ENCODE measurements at regions not wholly inside any gene's neighbourhood (a gene's known extent, or its start where the extent isn't known, plus 50 kb on each side); places are given as distances from the start of the nearest gene placed in this dataset.
"Not testable (repeated sequence)": the region's sequence is repeated elsewhere in the genome, so short reads cannot be mapped to it uniquely, and the experiment has no call there.

- no peak for DNase-seq
Observed at GRCh38 chr4:186775902-186776301, 52.2 kb upstream of the FAT1 start.

DNA sequence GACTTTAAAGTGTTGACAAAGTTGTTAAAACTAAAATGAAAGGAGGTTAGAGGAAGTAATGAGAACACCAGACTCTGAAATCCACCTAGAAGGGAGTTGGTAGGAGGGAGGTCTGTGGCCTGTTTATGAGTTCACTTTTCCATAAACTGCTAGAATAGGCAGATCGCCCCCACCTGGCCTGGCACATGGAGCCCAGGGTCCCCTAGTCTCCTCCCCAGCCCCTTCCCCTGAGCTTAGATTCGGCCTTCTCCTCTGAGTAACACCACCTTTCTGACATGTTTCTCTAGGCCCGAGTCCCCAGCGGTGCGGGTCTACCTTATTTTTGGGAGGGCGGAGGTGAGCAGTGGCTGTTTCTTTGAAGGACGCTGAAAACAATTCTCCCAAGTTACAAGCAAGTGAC is 54.5 kb upstream of the FAT1 start:
- no peak for DNase-seq

DNA sequence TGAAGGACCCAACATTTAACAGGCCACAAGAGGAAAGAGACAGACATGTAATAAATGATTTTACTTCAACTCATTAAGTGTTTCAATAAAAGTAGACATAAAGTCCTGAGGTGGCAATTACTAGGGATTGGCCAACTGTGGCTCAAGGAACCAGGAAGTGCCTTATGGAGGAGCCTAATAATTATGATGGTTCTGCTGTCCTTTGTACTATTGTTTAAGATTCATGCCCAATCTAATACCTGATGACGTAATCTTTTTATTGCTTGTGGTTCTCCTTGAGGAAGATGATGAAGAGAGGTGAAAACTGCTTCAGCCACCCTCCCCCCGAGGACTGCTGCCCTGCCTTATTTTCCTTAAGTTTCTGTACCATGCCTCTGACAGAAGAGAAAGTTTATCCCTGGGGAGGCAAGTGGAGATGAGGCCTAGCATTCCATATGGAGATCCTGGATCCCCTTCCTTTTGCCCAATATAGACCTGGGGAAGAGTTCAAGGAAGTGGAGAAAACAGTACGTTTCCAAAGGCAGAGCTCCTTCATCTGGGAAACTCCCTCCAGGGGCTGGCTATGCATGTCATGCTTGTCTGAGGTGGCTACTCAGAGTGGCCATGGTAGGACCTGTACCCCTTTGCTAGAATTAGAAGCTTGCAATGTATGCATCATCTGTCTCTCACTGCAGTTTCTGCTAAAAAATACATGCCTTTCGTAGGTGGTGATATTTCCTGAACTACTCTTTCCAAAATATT is 56.8 kb upstream of the FAT1 start:
- no peak for DNase-seq

GRCh38 chr4:186781032-186781917 is 57.6 kb upstream of the FAT1 start:
- DNase-seq: no peak

DNA sequence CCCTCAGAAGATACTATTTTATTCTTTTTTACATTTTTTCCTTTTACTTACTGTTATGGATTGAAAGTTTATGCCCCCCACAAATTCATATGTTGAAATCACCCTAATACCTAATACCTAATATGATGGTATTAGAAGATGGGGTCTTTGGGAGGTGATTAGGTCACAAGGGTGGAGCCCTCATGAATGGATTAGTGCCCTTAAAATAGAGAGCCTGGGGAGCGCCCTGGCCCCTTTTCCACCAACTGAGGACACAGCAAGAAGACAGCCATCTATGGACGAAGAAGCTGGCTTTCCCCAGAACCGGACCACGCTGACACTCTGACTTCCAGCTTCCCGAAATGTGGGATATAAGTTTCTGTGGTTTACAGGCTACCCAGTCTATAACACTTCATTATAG is 58.6 kb upstream of the FAT1 start:
- no peak for DNase-seq

- no peak for DNase-seq
Observed at GRCh38 chr4:186787536-186787935, 63.9 kb upstream of the FAT1 start.

DNA sequence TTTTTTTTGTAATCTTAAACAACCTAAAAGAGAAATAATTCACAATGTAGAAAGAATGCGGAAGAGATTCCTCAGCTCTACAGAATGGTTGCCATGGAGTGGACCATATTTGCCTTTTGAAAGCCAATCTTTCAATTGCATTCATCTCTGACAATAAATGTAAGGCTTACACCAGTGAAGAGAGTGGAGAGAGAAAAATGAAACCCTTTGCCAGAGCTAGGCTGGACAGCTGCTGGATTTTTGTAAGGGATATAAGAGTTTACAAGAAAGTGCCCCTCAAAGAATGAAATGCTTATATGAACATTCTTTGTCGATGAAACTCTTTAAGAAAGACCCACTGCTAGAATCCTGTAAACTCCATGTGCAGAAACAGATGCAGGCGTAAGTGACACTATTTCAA is 66.0 kb upstream of the FAT1 start:
- DNase-seq: no peak

DNA sequence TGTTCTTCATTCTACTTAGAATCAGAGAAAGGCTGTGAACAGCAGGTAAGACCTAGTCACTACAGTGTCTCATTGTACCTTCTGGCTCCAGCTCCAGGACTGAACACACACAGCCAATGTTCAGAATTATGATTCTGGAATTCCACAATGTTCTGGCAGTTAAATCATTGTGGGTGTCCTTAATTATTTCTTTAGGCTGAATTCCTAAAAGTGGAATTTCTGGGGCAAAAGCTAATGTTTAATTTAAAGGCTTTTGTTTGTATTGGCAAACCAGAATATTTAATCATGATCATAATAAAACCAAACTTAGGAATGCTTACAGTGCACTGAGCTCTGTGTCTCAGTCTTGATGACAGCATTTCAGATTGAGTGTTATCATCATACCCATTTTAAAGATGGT is 67.0 kb upstream of the FAT1 start:
- no peak for DNase-seq

DNA sequence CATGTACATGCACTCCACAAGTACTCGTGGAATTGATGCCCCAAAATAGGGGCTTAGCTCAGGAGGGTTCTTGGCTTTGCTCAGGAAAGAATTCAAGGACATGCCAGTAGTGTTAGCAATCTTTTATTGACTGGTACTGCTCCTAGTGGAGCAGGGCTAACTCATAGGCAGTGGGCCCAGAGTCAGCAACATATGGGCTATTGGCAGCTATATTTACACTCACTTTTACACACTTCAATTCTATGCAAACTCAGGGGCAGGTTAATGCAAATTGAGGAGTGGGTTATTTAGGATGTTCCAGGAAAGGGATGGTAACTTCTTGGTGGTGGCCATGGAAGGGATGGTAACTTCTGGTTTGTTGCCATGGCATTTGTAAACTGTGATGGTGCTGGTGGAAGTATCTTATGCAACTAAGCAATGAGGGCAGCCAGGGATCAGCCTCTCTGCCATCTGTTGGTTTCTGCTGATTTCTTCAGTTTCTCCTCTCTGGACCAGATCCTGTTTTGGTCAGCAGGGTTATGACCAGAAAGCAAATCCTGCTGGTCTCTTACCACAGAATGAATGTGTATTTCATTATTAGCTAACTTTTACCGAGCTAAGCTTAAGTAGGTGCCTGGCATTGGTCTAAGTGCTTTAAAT is 69.2 kb upstream of the FAT1 start:
- DNase-seq: no peak

- no peak for DNase-seq
Observed at GRCh38 chr4:186798951-186799659, 75.4 kb upstream of the FAT1 start.

- DNase-seq: no peak
Observed at GRCh38 chr4:186805020-186805820, 81.6 kb upstream of the FAT1 start.

DNA sequence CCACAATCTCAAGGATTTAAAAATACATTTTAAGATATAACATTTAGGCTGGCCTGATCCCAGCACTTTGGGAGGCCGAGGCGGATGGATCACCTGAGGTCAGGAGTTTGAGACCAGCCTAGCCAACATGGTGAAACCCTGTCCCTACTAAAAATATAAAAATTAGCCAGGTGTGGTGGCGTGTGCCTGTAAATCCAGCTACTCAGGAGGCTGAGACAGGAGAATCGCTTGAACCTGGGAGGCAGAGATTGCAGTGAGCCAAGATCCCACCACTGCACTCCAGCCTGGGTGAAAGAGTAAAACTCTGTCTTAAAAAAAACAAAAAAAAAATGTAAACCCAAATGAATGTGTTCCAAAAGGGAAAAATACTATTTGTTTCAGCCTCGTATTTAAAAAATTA is 82.3 kb upstream of the FAT1 start:
- DNase-seq: not testable (repeated sequence)

DNA sequence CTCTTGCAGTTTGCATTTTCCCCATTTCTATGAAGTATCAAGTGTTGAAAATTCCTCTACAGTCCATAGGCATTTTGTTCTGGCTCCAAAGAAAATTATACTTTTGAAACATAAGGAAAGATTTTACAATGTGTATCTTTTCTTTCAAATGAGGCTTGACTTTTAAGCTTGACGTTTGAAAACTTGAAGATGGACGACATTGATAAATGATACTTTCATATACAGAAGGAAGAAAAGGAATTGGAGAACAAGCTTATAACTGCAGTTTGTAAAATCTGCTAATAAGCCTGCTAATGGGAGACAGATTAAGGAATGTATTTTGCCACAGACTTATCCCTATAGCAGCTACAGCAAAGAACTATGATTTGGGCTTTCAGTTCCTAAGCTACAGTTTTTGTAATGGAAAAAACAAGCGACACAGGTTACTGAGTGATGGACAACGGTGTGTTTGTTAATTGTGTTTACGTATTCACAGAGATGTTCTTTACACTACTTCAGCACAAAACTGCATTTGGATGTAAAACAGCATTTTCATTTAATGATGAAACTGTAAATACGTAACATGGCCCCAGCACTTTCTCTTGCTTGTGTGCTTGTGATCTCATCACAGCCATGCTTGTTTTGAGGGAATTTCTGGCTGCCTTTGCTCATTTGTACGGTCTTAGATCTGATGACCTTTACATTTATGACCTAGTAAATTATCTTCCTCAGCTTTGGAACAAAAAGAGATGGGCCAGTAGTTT is 83.2 kb upstream of the FAT1 start:
- DNase-seq: no peak

DNA sequence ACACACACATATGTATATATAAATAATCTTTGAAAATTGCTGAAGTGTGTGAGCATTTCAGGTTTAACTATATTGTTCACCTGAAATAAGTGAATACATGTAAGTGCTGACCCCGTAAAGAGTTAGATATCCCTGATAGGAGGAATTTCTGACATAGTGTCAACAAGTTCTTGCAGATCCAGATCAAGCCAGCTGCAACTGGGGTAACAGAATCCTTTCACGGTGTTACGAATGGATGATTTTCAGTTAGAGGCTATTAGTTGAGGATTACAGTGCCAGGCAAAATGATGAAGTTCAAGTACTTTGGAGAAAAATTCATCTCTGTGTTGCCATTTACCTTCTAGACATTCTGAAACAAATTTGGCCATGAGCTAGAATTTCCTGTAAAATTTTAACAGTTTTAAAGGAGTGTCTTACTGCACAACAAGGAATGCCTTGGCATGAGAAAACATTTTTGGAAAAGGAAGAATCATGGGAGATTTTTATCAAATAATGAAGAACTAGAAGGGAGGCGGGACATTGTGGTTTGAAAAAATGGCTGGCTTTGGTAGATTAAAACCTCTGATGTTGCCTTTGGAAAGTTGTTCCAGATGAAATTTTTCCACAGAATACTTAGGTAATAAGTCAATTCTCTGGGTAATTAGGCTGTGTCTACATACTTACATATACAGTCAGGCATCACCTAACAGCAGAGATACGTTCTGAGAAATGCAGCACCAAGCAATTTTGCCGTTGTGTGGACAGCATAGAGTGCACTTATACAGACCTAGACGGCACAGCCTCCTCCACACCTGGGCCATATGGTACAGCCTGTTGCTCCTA is 84.4 kb upstream of the FAT1 start:
- DNase-seq: no peak

- no peak for DNase-seq
Observed at GRCh38 chr4:186808630-186809018, 85.0 kb upstream of the FAT1 start.

- DNase-seq: no peak
Observed at GRCh38 chr4:186809070-186809469, 85.4 kb upstream of the FAT1 start.

- no peak for DNase-seq
Observed at GRCh38 chr4:186810613-186811150, 87.0 kb upstream of the FAT1 start.

- DNase-seq: no peak
Observed at GRCh38 chr4:186812592-186812991, 88.9 kb upstream of the FAT1 start.

- DNase-seq: no peak
Observed at GRCh38 chr4:186813377-186814068, 89.9 kb upstream of the FAT1 start.
